Eye (tissue), 1 donor: ENCODE measurements at regions not wholly inside any gene's neighbourhood (a gene's known extent, or its start where the extent isn't known, plus 50 kb on each side); places are given as distances from the start of the nearest gene placed in this dataset.

Source experiments
- DNase-seq: peaks from one replicate; pipeline ENCODE4 v3.0.0-alpha.2; 2015

DNA sequence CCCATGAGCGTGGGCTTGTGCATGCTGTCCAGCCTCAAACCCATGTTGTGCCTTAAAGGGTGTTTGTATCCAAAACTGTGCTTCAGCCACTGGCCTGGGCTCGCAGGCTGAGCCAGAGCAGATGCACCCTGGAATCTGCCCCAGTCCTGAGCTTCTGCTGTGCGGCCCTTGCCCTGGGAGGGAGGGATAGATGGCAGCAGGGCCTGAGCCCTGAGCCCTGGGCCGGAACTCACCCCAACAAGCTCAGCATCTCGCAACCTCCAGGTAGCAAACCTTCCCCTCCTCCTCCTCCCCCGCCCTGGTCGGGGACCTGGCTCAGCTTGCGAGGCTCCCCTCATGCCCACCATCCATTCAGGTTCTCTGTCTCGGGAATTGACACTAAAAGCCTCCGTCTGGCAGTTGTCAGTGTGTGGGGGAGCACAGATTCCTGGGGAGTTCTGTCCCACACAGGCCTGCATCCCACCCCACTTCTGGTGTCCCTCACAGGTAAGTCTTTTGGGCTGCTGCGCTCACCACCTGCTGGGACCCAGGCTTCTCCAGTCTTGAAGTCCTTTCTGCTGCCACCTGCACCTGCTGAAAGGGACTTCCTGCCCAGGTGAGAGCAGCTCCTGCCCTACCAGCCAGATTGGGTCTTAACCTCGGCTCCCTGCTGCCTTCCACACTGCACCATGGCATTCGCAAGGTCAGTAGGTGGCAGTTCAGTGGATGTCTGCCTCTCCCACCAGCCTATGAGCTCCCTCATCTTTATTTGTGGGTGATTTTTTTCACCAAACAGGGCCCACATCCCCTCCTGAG lies 55.2 kb upstream of the OLFM1 start:
- DNase-seq = no peak

DNA sequence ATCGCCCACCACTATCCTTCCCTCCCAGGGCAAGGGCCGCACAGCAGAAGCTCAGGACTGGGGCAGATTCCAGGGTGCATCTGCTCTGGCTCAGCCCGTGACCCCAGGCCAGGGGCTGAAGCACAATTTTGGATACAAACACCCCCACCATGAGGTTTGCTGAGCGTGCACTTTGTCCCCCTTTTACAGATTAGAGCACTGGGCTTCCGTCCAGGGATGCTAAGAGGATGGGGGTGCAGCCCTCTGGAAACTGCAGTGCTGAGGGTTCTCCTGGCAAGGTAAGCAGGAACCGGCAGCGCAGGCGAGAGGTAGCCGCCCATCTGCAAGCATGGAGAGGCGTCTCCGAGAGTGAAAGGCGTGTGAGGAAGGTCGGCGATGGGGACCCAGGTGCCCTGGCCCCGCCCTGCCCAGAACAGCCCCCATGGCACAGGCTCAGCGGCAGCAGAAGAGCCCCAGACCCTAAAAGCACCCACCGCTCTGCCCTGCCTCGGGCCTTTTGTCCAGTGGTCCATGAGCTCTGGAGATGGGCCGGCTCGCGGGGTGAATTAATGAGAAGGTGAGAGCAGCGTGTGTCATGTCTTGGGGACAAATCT lies 54.5 kb upstream of the OLFM1 start:
- DNase-seq = no peak

DNA sequence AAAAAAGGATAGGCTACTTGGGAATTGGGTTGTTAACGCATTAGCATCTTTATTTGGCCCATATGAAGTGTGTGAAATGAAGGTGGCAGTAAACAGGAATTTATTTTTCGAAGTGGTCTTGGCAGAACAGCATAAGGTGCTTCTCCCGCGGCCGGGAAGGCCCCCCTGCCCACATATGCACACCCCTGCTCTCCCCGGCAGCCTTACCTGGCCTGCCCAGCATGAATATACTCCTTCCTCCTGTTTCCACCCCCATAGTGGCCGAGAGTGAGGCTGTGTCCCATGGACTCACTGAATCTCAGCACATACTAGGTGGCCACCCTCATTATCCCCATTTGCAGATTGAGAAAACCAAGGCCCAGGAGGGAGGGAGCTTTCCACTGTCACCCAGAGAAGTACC lies 54.0 kb upstream of the OLFM1 start:
- no peak for DNase-seq

DNA sequence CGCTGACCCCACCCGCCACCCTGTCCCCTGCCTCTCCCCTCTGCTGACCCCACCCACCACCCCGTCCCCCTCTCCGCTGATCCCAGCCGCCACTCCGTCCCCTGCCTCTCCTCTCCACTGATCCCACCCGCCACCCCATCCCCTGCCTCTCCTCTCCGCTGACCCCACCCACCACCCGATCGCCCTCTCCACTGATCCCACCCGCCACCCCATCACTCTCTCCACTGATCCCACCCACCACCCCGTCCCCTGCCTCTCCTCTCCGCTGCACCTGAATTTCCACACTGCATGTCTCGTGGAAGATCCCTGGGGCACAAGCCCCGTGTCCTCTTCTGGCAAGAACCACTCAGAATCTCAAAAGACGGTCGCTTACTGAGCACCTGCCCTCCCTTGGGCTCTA lies 53.4 kb upstream of the OLFM1 start:
- DNase-seq = no peak

DNA sequence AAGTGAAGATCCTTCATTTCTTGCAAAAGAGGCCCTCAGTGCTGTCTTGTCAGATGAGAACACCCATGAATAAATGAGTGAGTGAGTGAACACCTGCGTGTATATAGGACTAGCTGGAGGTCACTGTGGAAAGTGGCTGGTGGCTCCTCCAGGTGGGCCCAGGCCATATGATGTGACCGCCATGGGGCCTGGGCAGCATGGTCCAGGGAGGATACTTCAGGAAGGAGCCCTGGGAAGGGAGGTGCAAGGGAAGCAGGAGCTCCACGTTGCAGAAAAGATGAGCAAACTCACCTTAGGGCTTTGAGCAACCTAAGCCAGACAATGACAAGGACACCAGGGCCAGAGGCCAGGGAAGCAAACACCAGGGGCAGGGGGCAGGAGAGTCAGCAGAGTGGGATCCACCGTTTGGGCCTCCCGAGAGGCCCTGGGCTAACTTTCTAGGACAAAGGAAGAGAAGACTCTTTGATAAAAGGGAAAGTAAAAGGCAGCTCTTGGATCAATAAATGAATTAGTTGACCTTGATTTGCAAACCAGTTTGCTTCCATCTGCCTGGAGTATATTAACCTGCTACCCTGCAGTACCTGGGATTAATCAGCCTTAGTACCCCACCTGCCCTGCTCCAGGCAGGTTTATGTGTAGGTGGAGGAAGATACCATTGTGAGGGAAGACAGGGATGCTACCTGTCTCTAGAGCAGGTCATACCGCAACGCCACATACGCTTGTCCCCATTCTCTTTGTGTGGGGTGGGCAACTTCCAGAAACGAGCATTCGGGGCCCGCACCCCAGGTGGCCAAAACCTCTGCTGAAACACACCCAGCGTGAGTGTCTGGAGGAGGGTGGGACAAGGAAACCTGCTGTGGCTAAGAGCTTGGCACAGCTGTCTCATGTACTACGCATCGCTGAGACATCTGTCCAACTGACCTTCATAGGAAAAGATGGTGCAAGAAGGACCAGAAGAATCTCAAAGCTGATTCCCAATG lies 51.4 kb upstream of the OLFM1 start:
- no peak for DNase-seq

DNA sequence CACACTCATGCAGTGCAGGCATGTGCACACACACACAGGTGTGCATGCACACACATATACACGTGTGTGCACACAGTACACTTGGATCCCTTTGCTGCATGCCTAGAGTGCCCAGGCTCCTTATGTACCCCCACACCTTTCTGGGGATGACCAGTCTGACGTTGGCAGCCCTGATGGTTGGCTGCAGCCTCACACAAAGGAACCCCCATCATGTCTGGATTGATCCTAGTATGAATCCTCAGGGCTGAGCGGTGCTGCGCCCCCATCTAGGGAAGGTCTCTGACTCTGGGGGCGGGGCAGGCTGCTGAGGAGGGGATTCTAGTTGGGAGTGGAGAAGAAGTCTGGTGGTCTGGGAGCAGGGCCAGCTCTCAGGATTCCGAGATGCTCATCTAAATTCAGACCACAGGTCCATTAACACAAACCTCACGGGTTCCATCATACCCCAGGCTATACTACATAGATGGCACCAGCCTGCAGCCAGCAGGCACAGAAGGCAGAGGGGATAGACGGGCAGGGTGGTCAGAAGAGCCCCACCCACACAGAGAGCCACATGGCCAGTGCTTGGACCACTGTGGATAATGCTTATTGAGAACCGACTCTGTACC lies 50.5 kb upstream of the OLFM1 start:
- no peak for DNase-seq

DNA sequence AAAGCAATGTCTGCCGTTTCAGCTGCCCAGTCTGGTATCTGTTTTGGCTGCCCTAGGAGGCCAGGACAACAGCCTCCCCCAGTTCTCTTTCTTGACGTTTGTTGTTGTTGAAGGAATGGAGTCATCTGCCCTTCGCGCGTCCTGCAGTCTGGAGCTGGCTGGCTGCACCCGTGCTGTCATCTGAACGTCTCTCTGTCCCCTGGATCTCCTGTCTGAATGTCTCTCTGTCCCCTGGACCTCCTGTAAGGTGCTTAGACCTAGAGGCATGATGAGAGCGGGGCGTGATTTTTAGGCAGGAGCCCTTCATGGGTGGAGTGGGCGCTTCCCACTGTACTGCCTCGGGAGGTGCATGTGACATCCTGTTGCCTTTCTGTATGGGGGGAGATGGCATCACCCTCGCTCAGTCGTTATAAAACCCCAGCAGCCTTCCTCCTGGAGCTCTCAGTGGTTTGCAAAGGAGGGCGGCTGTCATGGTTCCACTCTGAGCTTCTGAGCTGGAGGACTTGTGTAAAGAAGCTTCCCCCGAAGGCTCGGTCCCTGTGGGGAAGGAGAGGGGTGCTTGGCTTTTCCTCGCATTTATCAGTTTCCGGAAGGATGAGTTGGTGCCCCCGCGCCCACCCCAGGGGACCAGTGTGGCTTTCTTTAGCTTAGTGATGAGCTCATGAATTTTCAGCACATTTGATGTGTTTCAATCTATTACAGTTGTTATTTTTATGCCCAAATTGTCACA lies 49.8 kb upstream of the OLFM1 start:
- DNase-seq = no peak
